ENCODE measurements at regions not wholly inside any gene's neighbourhood (a gene's known extent, or its start where the extent isn't known, plus 50 kb on each side); places are given as distances from the start of the nearest gene placed in this dataset.

DNA sequence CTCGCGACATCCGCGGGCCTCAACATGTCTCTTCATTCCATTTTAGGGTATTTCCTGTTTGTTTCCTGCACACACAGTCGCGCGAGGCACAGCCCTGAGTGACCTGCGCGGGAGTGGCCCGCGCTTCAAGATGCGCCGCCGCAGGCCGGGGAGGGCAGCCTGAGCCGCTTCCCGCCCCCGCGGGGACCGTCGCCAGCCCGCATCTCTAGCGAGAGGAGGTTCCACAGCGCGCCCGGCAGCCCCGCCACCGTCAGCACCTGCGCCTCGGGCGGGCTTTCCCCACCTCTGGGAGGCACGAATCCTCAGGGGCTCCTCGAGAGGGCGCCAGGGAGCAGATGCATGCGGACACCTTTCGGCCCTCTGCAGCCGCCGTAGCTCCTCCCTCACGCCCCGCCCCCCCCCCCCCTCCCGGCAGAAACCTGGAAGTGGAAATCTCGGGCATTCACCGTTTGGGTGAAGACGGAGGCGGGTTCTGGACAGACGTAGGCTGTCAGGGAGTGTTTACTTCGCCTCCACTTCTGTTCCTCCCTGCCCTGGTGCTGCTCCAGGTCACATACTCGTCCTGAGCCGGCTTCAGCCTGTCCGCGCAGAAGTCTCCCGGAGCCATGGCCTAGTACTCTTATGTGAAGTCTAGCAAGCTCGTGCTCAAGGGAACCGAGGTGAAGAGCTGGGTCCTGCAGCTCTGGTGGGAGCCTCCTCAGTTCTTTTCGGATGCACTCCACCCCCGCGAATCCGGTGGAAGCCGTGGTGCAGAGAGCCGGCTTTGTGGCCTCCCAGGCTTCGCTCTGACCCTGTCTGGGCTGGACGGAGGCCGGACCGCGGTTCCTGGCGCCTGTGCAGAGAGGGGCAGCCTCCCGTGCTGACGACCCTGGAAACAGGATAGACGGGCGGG, 880.5 kb upstream of the DEFB115 start:
- TF ChIP-seq, protein P1, sequence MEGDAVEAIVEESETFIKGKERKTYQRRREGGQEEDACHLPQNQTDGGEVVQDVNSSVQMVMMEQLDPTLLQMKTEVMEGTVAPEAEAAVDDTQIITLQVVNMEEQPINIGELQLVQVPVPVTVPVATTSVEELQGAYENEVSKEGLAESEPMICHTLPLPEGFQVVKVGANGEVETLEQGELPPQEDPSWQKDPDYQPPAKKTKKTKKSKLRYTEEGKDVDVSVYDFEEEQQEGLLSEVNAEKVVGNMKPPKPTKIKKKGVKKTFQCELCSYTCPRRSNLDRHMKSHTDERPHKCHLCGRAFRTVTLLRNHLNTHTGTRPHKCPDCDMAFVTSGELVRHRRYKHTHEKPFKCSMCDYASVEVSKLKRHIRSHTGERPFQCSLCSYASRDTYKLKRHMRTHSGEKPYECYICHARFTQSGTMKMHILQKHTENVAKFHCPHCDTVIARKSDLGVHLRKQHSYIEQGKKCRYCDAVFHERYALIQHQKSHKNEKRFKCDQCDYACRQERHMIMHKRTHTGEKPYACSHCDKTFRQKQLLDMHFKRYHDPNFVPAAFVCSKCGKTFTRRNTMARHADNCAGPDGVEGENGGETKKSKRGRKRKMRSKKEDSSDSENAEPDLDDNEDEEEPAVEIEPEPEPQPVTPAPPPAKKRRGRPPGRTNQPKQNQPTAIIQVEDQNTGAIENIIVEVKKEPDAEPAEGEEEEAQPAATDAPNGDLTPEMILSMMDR (IDR thresholded peaks at IDR 0.05; ENCODE audit: low read depth, low read length), result peak; percentile 48
- TF ChIP-seq EZH2phosphoT487 (IDR thresholded peaks at IDR 0.05; ENCODE audit: low read depth), result no peak

All from OCI-LY3 (cell line).